ENCODE measurements at regions not wholly inside any gene's neighbourhood (a gene's known extent, or its start where the extent isn't known, plus 50 kb on each side); places are given as distances from the start of the nearest gene placed in this dataset.

GRCh38 chr3:23741036-23741706, 64.6 kb upstream of the UBE2E1 start:
- no peak for TF ChIP-seq RAD21 (conservative IDR thresholded peaks at IDR 0.05)
- TF ChIP-seq CTCF (IDR thresholded peaks at IDR 0.05; ENCODE audit: poor library complexity, severe bottlenecking), result no peak
- TF ChIP-seq EZH2 (IDR thresholded peaks at IDR 0.05; ENCODE audit: borderline replicate concordance, insufficient read depth, low read length, poor library complexity, severe bottlenecking), result no peak
- TF ChIP-seq REST (IDR thresholded peaks at IDR 0.05; ENCODE audit: borderline replicate concordance), result no peak
- TF ChIP-seq POLR2AphosphoS5 (IDR thresholded peaks at IDR 0.05), result no peak
- TF ChIP-seq SMC3 (conservative IDR thresholded peaks at IDR 0.05; ENCODE audit: poor library complexity), result no peak
- TF ChIP-seq EP300 (conservative IDR thresholded peaks at IDR 0.05; ENCODE audit: poor library complexity, severe bottlenecking), result no peak
- TF ChIP-seq MXI1 (conservative IDR thresholded peaks at IDR 0.05; ENCODE audit: poor library complexity, severe bottlenecking), result no peak
- TF ChIP-seq TAF1 (IDR thresholded peaks at IDR 0.05; ENCODE audit: low read depth), result no peak
- no peaks in the 10 kb centered on the region for H4K20me1 ChIP-seq (ENCODE audit: insufficient read depth)
- H3K27me3 ChIP-seq (ENCODE audit: insufficient read depth, low read depth, low read length), result peaks cover 23% of the 10 kb centered on the region
- no peaks in the 10 kb centered on the region for H3K36me3 ChIP-seq (ENCODE audit: insufficient read depth, low read length)
- no peak overlapping the region for H2AFZ ChIP-seq (ENCODE audit: low read depth, low read length)
- H3K4me3 ChIP-seq (ENCODE audit: low read length), result no peak overlapping the region
- H3K79me2 ChIP-seq (replicated peaks; ENCODE audit: insufficient read depth, low read length), result no peaks in the 10 kb centered on the region
- H3K9me3 ChIP-seq (ENCODE audit: low read length), result no peaks in the 10 kb centered on the region
- no peak overlapping the region for H3K27ac ChIP-seq (ENCODE audit: low read length)
- no peak overlapping the region for H3K4me2 ChIP-seq (ENCODE audit: low read length)
- H3K9me2 ChIP-seq (ENCODE audit: insufficient read depth, low read length), result no peaks in the 10 kb centered on the region
- no peaks in the 10 kb centered on the region for H3F3A ChIP-seq (ENCODE audit: insufficient read depth, low read length, poor library complexity, severe bottlenecking)
- H3K9ac ChIP-seq (ENCODE audit: low read length), result no peak overlapping the region

GRCh38 chr3:23743141-23743784, 62.5 kb upstream of the UBE2E1 start:
- Histone ChIP-seq H3K9ac (ENCODE audit: low read length) (no peak overlapping the region), H3K4me3 (ENCODE audit: low read length) (no peak overlapping the region), H4K20me1 (ENCODE audit: insufficient read depth) (no peaks in the 10 kb centered on the region), H2AFZ (ENCODE audit: low read depth, low read length) (no peak overlapping the region), H3K27ac (ENCODE audit: low read length) (no peak overlapping the region), H3K36me3 (ENCODE audit: insufficient read depth, low read length) (no peaks in the 10 kb centered on the region), H3K27me3 (ENCODE audit: insufficient read depth, low read depth, low read length) (peaks cover 23% of the 10 kb centered on the region), H3K9me3 (ENCODE audit: low read length) (no peaks in the 10 kb centered on the region), H3F3A (ENCODE audit: insufficient read depth, low read length, poor library complexity, severe bottlenecking) (no peaks in the 10 kb centered on the region), H3K9me2 (ENCODE audit: insufficient read depth, low read length) (no peaks in the 10 kb centered on the region), H3K4me2 (ENCODE audit: low read length) (no peak overlapping the region), H3K79me2 (replicated peaks; ENCODE audit: insufficient read depth, low read length) (no peaks in the 10 kb centered on the region)
- TF ChIP-seq REST (IDR thresholded peaks at IDR 0.05; ENCODE audit: borderline replicate concordance), result no peak
- no peak for TF ChIP-seq POLR2AphosphoS5 (IDR thresholded peaks at IDR 0.05)
- TF ChIP-seq CTCF (IDR thresholded peaks at IDR 0.05; ENCODE audit: poor library complexity, severe bottlenecking), result peak; percentile 6

All from neural cell (in vitro differentiated cells).